BLaER1 (cell line): ENCODE measurements at regions not wholly inside any gene's neighbourhood (a gene's known extent, or its start where the extent isn't known, plus 50 kb on each side); places are given as distances from the start of the nearest gene placed in this dataset.

Source experiments
- H3K27ac ChIP-seq: shearing (Covaris generic); formaldehyde crosslinking; 2 replicates; pipeline ENCODE4 v1.8.1; 2022
- H3K27me3 ChIP-seq: shearing (Covaris generic); formaldehyde crosslinking; 2 replicates; pipeline ENCODE4 v1.8.1; 2022
- H3K36me3 ChIP-seq: shearing (Covaris generic); formaldehyde crosslinking; 2 replicates; pipeline ENCODE4 v1.8.1; 2022
- H3K4me1 ChIP-seq: shearing (Covaris generic); formaldehyde crosslinking; 2 replicates; pipeline ENCODE4 v1.8.1; 2022
- H3K4me2 ChIP-seq: shearing (Covaris generic); formaldehyde crosslinking; 2 replicates; pipeline ENCODE4 v1.8.1; 2022
- H3K4me3 ChIP-seq: shearing (Covaris generic); formaldehyde crosslinking; 2 replicates; pipeline ENCODE4 v1.8.1; 2022
- H3K9ac ChIP-seq: shearing (Covaris generic); formaldehyde crosslinking; 2 replicates; pipeline ENCODE4 v1.8.1; 2022
- H3K9me3 ChIP-seq: shearing (Covaris generic); formaldehyde crosslinking; 2 replicates; pipeline ENCODE4 v1.8.1; 2022
- H4K20me1 ChIP-seq: shearing (Covaris generic); formaldehyde crosslinking; 2 replicates; pipeline ENCODE4 v1.8.1; 2022
- Cebpa-rat ChIP-seq: shearing (Covaris generic); IDR thresholded peaks from 2 replicates; pipeline ENCODE4 v1.8.1; 2022

GRCh38 chr14:84959851-84960520 lies 570.0 kb upstream of the FLRT2 start:
- H3K4me1 ChIP-seq, result no peaks in the 10 kb centered on the region
- H3K36me3 ChIP-seq, result no peaks in the 10 kb centered on the region
- H3K4me3 ChIP-seq, result no peak overlapping the region
- H4K20me1 ChIP-seq, result no peaks in the 10 kb centered on the region
- no peak overlapping the region for H3K9ac ChIP-seq
- no peaks in the 10 kb centered on the region for H3K9me3 ChIP-seq
- TF ChIP-seq Cebpa-rat, result no peak
- H3K4me2 ChIP-seq, result no peak overlapping the region
- H3K27ac ChIP-seq, result no peak overlapping the region
- H3K27me3 ChIP-seq, result no peaks in the 10 kb centered on the region

GRCh38 chr14:84961637-84962036 lies 568.3 kb upstream of the FLRT2 start:
- no peaks in the 10 kb centered on the region for H3K4me1 ChIP-seq
- H3K9me3 ChIP-seq, result no peaks in the 10 kb centered on the region
- no peaks in the 10 kb centered on the region for H3K36me3 ChIP-seq
- H3K4me2 ChIP-seq, result no peak overlapping the region
- no peak overlapping the region for H3K27ac ChIP-seq
- no peak overlapping the region for H3K4me3 ChIP-seq
- no peak for TF ChIP-seq Cebpa-rat
- no peaks in the 10 kb centered on the region for H3K27me3 ChIP-seq
- H4K20me1 ChIP-seq, result no peaks in the 10 kb centered on the region
- no peak overlapping the region for H3K9ac ChIP-seq

GRCh38 chr14:84963518-84963917 lies 566.4 kb upstream of the FLRT2 start:
- no peaks in the 10 kb centered on the region for H3K36me3 ChIP-seq
- no peak overlapping the region for H3K4me2 ChIP-seq
- H3K9me3 ChIP-seq, result no peaks in the 10 kb centered on the region
- H3K4me3 ChIP-seq, result no peak overlapping the region
- H4K20me1 ChIP-seq, result no peaks in the 10 kb centered on the region
- TF ChIP-seq Cebpa-rat, result no peak
- no peak overlapping the region for H3K27ac ChIP-seq
- H3K4me1 ChIP-seq, result no peaks in the 10 kb centered on the region
- H3K9ac ChIP-seq, result no peak overlapping the region
- H3K27me3 ChIP-seq, result no peaks in the 10 kb centered on the region

GRCh38 chr14:84965279-84965678 lies 564.7 kb upstream of the FLRT2 start:
- Histone ChIP-seq H3K4me2 (no peak overlapping the region), H3K27ac (no peak overlapping the region), H3K9ac (no peak overlapping the region), H3K4me3 (no peak overlapping the region), H3K36me3 (no peaks in the 10 kb centered on the region), H3K4me1 (no peaks in the 10 kb centered on the region), H3K9me3 (no peaks in the 10 kb centered on the region), H4K20me1 (no peaks in the 10 kb centered on the region), H3K27me3 (no peaks in the 10 kb centered on the region)
- no peak for TF ChIP-seq Cebpa-rat

DNA sequence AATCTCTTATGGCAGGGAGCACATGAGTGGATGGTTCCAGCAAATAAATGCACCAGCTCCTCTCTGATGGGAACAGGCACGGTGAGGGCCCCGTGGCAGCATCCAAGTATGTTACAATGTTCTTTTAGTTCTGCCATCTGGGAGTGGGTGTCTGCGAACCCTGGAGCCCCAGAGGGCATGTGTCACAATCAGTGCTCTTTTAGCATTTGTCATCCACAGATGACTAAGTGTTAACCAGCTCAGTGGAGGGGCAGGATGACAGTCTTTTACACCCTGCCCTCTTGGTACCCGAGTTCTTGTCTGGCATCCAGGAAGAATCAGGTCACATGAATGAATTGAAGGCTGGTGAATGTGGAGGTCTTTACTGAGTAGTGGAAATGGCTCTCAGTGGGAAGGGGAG lies 560.4 kb upstream of the FLRT2 start:
- H3K4me2 ChIP-seq, result no peak overlapping the region
- no peaks in the 10 kb centered on the region for H3K27me3 ChIP-seq
- H4K20me1 ChIP-seq, result no peaks in the 10 kb centered on the region
- H3K36me3 ChIP-seq, result no peaks in the 10 kb centered on the region
- no peaks in the 10 kb centered on the region for H3K4me1 ChIP-seq
- TF ChIP-seq Cebpa-rat, result no peak
- no peak overlapping the region for H3K4me3 ChIP-seq
- H3K27ac ChIP-seq, result no peak overlapping the region
- no peak overlapping the region for H3K9ac ChIP-seq
- no peaks in the 10 kb centered on the region for H3K9me3 ChIP-seq

- Histone ChIP-seq H4K20me1 (no peaks in the 10 kb centered on the region), H3K27me3 (no peaks in the 10 kb centered on the region), H3K4me1 (no peaks in the 10 kb centered on the region), H3K9me3 (no peaks in the 10 kb centered on the region), H3K4me3 (no peak overlapping the region), H3K27ac (no peak overlapping the region), H3K36me3 (no peaks in the 10 kb centered on the region), H3K4me2 (no peak overlapping the region), H3K9ac (no peak overlapping the region)
- TF ChIP-seq Cebpa-rat, result no peak
Observed at GRCh38 chr14:84975241-84975902, 554.6 kb upstream of the FLRT2 start.

DNA sequence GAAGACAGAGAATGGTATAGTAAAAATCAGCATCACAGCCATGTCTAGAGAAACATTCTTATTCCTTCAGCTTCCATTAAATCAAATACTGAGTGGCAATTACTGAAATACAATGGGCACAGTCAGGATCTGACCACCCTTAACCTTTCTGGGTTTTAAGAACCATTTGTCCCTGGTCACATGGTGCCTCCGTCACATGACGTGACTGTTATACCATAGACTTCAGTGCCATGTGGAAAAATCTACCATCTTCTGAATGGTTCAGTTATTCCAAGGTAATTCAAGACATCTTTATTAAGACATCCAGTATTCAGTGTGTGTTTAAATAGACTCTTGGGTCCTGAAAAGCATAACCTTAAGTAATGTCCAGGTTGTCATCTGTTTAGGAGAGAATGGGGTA lies 553.1 kb upstream of the FLRT2 start:
- no peak overlapping the region for H3K9ac ChIP-seq
- H3K9me3 ChIP-seq, result no peaks in the 10 kb centered on the region
- no peaks in the 10 kb centered on the region for H4K20me1 ChIP-seq
- H3K36me3 ChIP-seq, result no peaks in the 10 kb centered on the region
- no peak overlapping the region for H3K4me3 ChIP-seq
- H3K27ac ChIP-seq, result no peak overlapping the region
- no peaks in the 10 kb centered on the region for H3K27me3 ChIP-seq
- no peak overlapping the region for H3K4me2 ChIP-seq
- TF ChIP-seq Cebpa-rat, result no peak
- no peaks in the 10 kb centered on the region for H3K4me1 ChIP-seq

GRCh38 chr14:84987042-84987441 lies 542.9 kb upstream of the FLRT2 start:
- Histone ChIP-seq H3K27me3 (no peaks in the 10 kb centered on the region), H3K9ac (no peak overlapping the region), H3K9me3 (no peaks in the 10 kb centered on the region), H3K27ac (no peak overlapping the region), H3K4me2 (no peak overlapping the region), H4K20me1 (no peaks in the 10 kb centered on the region), H3K36me3 (no peaks in the 10 kb centered on the region), H3K4me3 (no peak overlapping the region), H3K4me1 (no peaks in the 10 kb centered on the region)
- TF ChIP-seq Cebpa-rat, result no peak

DNA sequence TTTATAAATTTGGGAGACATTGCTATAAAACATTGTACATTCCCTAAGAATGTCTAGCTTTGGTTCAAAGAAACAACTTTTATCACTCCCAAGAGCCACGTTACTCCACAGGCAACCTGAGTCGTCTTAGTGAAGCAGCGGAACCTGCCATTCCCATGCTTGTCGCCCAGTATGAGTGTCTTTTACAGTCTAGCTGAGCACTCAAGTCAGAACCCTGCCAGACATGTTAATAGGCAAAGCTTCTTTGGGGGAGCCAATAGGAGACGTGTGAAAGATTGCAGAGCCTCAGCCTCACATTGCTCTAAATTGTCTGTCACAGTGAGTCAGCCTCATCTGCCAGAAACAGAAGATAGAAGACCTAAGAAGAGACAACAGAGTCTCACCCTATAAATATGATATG lies 541.6 kb upstream of the FLRT2 start:
- no peaks in the 10 kb centered on the region for H3K36me3 ChIP-seq
- TF ChIP-seq Cebpa-rat, result no peak
- no peaks in the 10 kb centered on the region for H3K4me1 ChIP-seq
- H3K27me3 ChIP-seq, result no peaks in the 10 kb centered on the region
- H3K4me2 ChIP-seq, result no peak overlapping the region
- no peak overlapping the region for H3K4me3 ChIP-seq
- H4K20me1 ChIP-seq, result no peaks in the 10 kb centered on the region
- H3K9me3 ChIP-seq, result no peaks in the 10 kb centered on the region
- H3K9ac ChIP-seq, result no peak overlapping the region
- H3K27ac ChIP-seq, result no peak overlapping the region

GRCh38 chr14:84991021-84991420 lies 538.9 kb upstream of the FLRT2 start:
- no peak for TF ChIP-seq Cebpa-rat

More at GRCh38 chr14:84991021-84991420, 538.9 kb upstream of the FLRT2 start:
- no peaks in the 10 kb centered on the region for H3K4me1 ChIP-seq
- no peak overlapping the region for H3K27ac ChIP-seq
- H3K4me2 ChIP-seq, result no peak overlapping the region
- no peak overlapping the region for H3K9ac ChIP-seq
- H3K9me3 ChIP-seq, result no peaks in the 10 kb centered on the region
- no peak overlapping the region for H3K4me3 ChIP-seq
- H3K36me3 ChIP-seq, result no peaks in the 10 kb centered on the region
- H4K20me1 ChIP-seq, result no peaks in the 10 kb centered on the region
- no peaks in the 10 kb centered on the region for H3K27me3 ChIP-seq
